ENCODE measurements at regions not wholly inside any gene's neighbourhood (a gene's known extent, or its start where the extent isn't known, plus 50 kb on each side); places are given as distances from the start of the nearest gene placed in this dataset.

DNA sequence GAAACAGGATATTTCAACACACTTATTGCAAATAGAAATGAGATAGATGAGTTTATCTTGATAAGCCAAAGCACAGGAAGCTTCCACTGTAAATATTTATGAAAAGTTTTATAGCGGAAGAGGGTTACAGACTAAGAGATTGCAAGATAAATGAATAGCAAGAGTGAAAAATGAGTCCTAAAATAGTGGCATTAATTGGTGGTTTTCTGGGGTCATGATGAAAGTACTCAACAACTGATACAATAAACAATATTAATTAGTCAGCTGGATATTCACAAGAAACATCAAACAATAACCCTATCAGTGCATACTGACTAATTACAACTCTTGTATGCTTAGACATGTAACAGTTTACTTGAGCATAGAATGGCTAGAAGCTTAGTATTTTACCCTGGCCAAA, 154.8 kb upstream of the CHODL start:
- ChIA-PET POLR2A (no interaction called here), CTCF (no interaction called here)
- H3K4me3 ChIP-seq (replicated peaks in 1 of 3; ENCODE audit: insufficient read depth in 1 of 3, low read depth in 1 of 3, low read length in 3 of 3) = no peak overlapping the region
- H3K27ac ChIP-seq (ENCODE audit: insufficient read depth, low read depth, low read length) = no peak overlapping the region
- no peaks in the 10 kb centered on the region for H3K4me1 ChIP-seq (ENCODE audit: control insufficient read depth, extremely low read depth, insufficient read depth, low read length)
- dilution Hi-C loops (cut with MboI; ENCODE audit: extremely low pct_ligation_motif_present, low sequenced_read_pairs) (no loop called here), intact Hi-C loops (cut with micrococcal nuclease) (no loop called here)
- TF ChIP-seq EZH2 (IDR thresholded peaks at IDR 0.05; ENCODE audit: borderline replicate concordance, low read depth, low read length, severe bottlenecking) (no peak), MYC (IDR thresholded peaks at IDR 0.05; ENCODE audit: low read depth, low read length) (no peak)
- H4K20me1 ChIP-seq (replicated peaks; ENCODE audit: control insufficient read depth, extremely low read depth, insufficient read depth, low read length) = no peaks in the 10 kb centered on the region
- H3K79me2 ChIP-seq (ENCODE audit: control insufficient read depth, insufficient read depth, low read length) = no peaks in the 10 kb centered on the region
- no TSS peak for BruUV-seq (replicated peaks)
- DNase-seq (ENCODE audit: low read depth, low spot score) = no peak
- H2AFZ ChIP-seq (ENCODE audit: low read depth, low read length) = no peak overlapping the region
- H3K9ac ChIP-seq (replicated peaks; ENCODE audit: extremely low read depth, insufficient read depth, low read length) = no peak overlapping the region
- H3K27me3 ChIP-seq (ENCODE audit: control insufficient read depth in 2 of 2, insufficient read depth in 2 of 2, low read length in 2 of 2) = no peaks in the 10 kb centered on the region
- no peaks in the 10 kb centered on the region for H3K9me3 ChIP-seq (replicated peaks; ENCODE audit: control insufficient read depth, insufficient read depth, low read length)
- no peaks in the 10 kb centered on the region for H3K9me1 ChIP-seq (replicated peaks; ENCODE audit: control insufficient read depth, extremely low read depth, insufficient read depth, low read length)
- no peak overlapping the region for H3K4me2 ChIP-seq (ENCODE audit: insufficient read depth, low read length)
- no peaks in the 10 kb centered on the region for H3K36me3 ChIP-seq (ENCODE audit: control insufficient read depth in 2 of 2, extremely low read depth in 1 of 2, insufficient read depth in 2 of 2, low read length in 2 of 2)
- FAIRE-seq = no peak

DNA sequence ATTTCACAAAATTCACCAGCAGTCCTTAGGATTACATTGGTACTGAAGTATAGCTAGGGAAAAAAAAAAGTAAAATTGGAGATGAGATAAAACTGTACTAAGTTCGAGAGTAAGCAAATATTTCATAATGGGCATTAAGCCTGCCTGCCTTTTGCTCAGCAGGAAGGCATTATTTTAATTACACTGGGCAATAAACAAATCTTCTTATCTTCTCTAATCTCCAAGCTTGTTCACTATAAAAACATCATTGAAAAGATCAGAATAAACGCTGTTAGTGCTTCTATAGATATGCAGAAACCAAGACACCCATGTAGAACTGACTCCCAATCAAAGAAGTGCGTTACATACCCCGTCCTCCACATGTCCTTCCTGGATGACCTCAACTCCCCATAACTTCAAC, 174.2 kb upstream of the CHODL start:
- no peaks in the 10 kb centered on the region for H3K9me1 ChIP-seq (replicated peaks; ENCODE audit: control insufficient read depth, extremely low read depth, insufficient read depth, low read length)
- H2AFZ ChIP-seq (ENCODE audit: low read depth, low read length) = no peak overlapping the region
- intact Hi-C loops (cut with micrococcal nuclease) (no loop called here), dilution Hi-C loops (cut with MboI; ENCODE audit: extremely low pct_ligation_motif_present, low sequenced_read_pairs) (no loop called here)
- no peak overlapping the region for H3K4me3 ChIP-seq (replicated peaks in 1 of 3; ENCODE audit: insufficient read depth in 1 of 3, low read depth in 1 of 3, low read length in 3 of 3)
- H3K27me3 ChIP-seq (ENCODE audit: control insufficient read depth in 2 of 2, insufficient read depth in 2 of 2, low read length in 2 of 2) = no peaks in the 10 kb centered on the region
- ChIA-PET CTCF (no interaction called here), POLR2A (no interaction called here)
- TF ChIP-seq MYC (IDR thresholded peaks at IDR 0.05; ENCODE audit: low read depth, low read length) = no peak
- TF ChIP-seq FOS (IDR thresholded peaks at IDR 0.05; ENCODE audit: borderline replicate concordance, insufficient read depth, low read length) = no peak
- no peak for DNase-seq (ENCODE audit: low read depth, low spot score)
- H3K9me3 ChIP-seq (replicated peaks; ENCODE audit: control insufficient read depth, insufficient read depth, low read length) = no peaks in the 10 kb centered on the region
- H3K4me2 ChIP-seq (ENCODE audit: insufficient read depth, low read length) = no peak overlapping the region
- no peak for FAIRE-seq
- no peaks in the 10 kb centered on the region for H3K79me2 ChIP-seq (ENCODE audit: control insufficient read depth, insufficient read depth, low read length)
- no peaks in the 10 kb centered on the region for H3K36me3 ChIP-seq (ENCODE audit: control insufficient read depth in 2 of 2, extremely low read depth in 1 of 2, insufficient read depth in 2 of 2, low read length in 2 of 2)
- H3K9ac ChIP-seq (replicated peaks; ENCODE audit: extremely low read depth, insufficient read depth, low read length) = no peak overlapping the region
- no peaks in the 10 kb centered on the region for H4K20me1 ChIP-seq (replicated peaks; ENCODE audit: control insufficient read depth, extremely low read depth, insufficient read depth, low read length)
- H3K27ac ChIP-seq (ENCODE audit: insufficient read depth, low read depth, low read length) = no peak overlapping the region
- BruUV-seq (replicated peaks) = no TSS peak
- no peaks in the 10 kb centered on the region for H3K4me1 ChIP-seq (ENCODE audit: control insufficient read depth, extremely low read depth, insufficient read depth, low read length)

All from endothelial cell of umbilical vein (primary cell).